PC-3 (cell line): ENCODE measurements at regions not wholly inside any gene's neighbourhood (a gene's known extent, or its start where the extent isn't known, plus 50 kb on each side); places are given as distances from the start of the nearest gene placed in this dataset.

Experiments
- CTCF ChIP-seq: fragments of 300-600 bp; sonication (generic); conservative IDR thresholded peaks from 2 replicates; pipeline ENCODE4 v1.5.1; 2017; ENCODE audit warnings: antibody characterized with exemption, low read depth, mild to moderate bottlenecking, low read length
- EZH2 ChIP-seq: fragments of 300-600 bp; sonication (generic); IDR thresholded peaks from one replicate; pipeline ENCODE4 v1.6.1; 2017; ENCODE audit warnings: antibody characterized with exemption, mild to moderate bottlenecking, low read length; ENCODE audit not compliant: unreplicated experiment

GRCh38 chr5:88395264-88395663 is 126.6 kb upstream of the TMEM161B start:
- TF ChIP-seq CTCF (no peak), EZH2 (no peak)
